Epithelial cell of esophagus (primary cell): ENCODE measurements at regions not wholly inside any gene's neighbourhood (a gene's known extent, or its start where the extent isn't known, plus 50 kb on each side); places are given as distances from the start of the nearest gene placed in this dataset.
"Not testable (repeated sequence)": the region's sequence is repeated elsewhere in the genome, so short reads cannot be mapped to it uniquely, and the experiment has no call there.

Experiments
- DNase-seq: peaks from one replicate; pipeline ENCODE4 v3.0.0; 2010; ENCODE audit warnings: low read depth
- H3K4me3 ChIP-seq: 2 replicates; pipeline ENCODE4 v1.5.1; 2011; ENCODE audit warnings: mild to moderate bottlenecking, low read length, control low read depth
- CTCF ChIP-seq: IDR thresholded peaks from 2 replicates; pipeline ENCODE4 v1.5.1; 2011; ENCODE audit warnings: low read depth, mild to moderate bottlenecking, low read length, control low read depth, inconsistent platforms; ENCODE audit not compliant: insufficient read depth; ENCODE audit errors: missing control alignments

DNA sequence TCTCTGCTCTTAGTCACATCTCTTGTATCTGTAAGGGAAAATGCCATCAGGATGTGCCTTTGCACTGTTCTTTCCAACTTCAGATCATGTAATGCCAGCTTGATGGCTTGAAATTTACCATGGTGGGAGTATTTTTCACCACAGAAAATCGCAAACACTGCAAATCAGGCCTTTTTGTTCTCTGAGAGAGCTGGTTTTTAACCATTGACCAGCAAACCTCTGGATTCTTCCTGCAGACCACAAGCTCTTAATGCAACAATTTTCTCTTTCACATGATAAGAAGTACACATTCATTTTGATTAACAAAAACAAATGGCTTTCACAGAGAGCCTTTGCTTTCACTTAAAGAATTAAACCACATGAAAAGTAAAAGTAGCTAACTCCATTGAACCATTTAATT is 145.4 kb upstream of the NEBL start:
- no peak overlapping the region for H3K4me3 ChIP-seq
- TF ChIP-seq CTCF: no peak
- no peak for DNase-seq

DNA sequence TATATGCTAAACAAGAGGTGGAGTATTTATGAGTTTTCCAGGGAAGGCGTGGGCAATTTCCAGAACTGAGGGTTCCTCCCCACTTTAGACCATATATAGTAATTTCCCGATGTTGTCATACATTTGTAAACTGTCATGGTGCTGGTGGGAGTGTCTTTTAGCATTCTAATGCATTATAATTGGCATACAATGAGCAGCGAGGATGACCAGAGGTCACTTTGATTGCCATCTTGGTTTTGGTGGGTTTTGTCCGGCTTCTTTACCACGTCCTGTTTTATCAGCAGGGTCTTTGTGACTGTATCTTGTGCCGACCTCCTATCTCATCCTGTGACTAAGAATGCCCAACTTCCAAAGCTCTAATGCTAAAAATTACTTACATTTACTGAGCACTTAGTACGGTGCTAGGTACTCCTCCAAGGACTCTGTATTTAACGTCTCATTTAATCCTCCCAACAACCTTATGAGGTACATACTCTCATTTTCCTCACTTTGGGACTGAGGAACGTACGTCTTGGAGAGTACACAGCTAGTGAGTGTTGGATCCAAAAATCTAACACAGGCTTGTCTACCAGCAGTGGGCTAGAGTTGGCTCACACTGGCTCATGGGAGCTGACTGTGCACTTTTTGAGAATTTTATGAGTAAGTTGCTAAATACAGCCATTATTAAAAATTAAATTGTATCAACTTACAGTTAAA is 144.8 kb upstream of the NEBL start:
- TF ChIP-seq CTCF: no peak
- no peak overlapping the region for H3K4me3 ChIP-seq
- no peak for DNase-seq

DNA sequence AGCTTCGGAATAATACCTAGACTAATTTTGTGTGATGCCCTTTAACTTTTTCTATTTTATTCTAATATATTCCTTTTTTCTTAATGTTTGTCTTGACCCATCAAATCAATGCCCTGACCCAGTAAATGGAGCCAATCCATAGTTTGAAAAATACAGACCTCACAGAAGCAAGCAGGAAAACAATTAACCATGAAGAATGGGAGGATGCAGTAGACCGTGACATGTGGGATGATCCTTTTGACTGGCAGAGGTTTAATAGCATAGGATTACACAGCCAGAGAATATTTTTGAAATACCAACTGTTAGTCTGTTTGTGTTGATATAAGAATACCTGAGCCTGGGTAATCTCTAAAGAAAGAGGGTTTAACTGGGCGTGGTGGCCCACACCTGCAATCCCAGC is 142.6 kb upstream of the NEBL start:
- no peak for TF ChIP-seq CTCF
- no peak overlapping the region for H3K4me3 ChIP-seq
- no peak for DNase-seq

- no peak for DNase-seq
- TF ChIP-seq CTCF: no peak
- no peak overlapping the region for H3K4me3 ChIP-seq
These were observed 139.6 kb upstream of the NEBL start for GRCh38 chr10:21036757-21037156.

DNA sequence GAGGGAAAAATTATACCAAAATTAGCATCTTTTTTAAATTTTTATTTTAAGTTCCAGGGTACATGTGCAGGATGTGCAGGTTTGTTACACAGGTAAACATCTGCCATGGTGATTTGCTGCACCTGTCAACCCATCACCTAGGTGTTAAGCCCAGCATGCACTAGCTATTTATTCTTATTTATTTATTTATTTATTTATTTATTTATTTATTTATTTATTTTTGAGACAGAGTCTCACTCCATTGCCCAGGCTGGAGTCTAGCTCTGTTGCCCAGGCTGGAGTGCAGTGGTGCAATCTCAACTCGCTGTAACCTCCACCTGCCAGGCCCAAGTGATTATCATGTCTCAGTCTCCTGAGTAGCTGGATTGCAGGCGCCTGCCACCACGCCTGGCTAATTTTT is 137.7 kb upstream of the NEBL start:
- not testable (repeated sequence) for DNase-seq, H3K4me3 ChIP-seq

- DNase-seq: no peak
- no peak overlapping the region for H3K4me3 ChIP-seq
- no peak for TF ChIP-seq CTCF
These were observed 137.1 kb upstream of the NEBL start for GRCh38 chr10:21034241-21034640.

- TF ChIP-seq CTCF: no peak
- DNase-seq: no peak
- no peak overlapping the region for H3K4me3 ChIP-seq
These were observed 135.6 kb upstream of the NEBL start for GRCh38 chr10:21032587-21033319.
